ENCODE measurements at regions not wholly inside any gene's neighbourhood (a gene's known extent, or its start where the extent isn't known, plus 50 kb on each side); places are given as distances from the start of the nearest gene placed in this dataset.
A peak's percentile ranks its signal among the peaks of the same experiment; 100 is the strongest.

DNA sequence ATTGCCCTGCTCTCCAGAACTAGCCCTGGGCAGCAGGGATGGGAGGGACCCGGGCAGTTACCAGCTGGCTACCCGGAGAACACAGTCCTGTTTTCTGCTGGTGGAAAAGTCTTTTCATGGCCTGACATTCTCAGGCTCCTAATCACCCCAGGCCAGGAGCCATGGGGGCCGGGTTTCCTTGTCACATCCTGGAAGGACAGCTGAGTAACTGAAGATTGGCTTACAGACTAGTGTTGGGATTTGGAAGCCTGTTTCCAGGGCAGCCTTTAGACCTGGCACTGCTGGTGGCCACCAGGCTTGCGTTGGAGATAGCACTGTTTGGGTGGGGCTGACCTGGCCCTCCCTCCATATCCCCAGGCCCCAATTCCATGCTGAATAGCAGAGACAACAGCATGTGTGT, 349.0 kb downstream of the CTTN start:
- Mint-ChIP-seq H3K9me3 (peaks cover 37% of the 10 kb centered on the region), H3K27ac (no peak overlapping the region), H3K4me3 (no peak overlapping the region), H3K36me3 (ENCODE audit: low read depth) (peaks cover 39% of the 10 kb centered on the region), H3K27me3 (ENCODE audit: low read depth) (peaks cover 22% of the 10 kb centered on the region), H3K4me1 (no peaks in the 10 kb centered on the region)
- TF ChIP-seq, protein P1, sequence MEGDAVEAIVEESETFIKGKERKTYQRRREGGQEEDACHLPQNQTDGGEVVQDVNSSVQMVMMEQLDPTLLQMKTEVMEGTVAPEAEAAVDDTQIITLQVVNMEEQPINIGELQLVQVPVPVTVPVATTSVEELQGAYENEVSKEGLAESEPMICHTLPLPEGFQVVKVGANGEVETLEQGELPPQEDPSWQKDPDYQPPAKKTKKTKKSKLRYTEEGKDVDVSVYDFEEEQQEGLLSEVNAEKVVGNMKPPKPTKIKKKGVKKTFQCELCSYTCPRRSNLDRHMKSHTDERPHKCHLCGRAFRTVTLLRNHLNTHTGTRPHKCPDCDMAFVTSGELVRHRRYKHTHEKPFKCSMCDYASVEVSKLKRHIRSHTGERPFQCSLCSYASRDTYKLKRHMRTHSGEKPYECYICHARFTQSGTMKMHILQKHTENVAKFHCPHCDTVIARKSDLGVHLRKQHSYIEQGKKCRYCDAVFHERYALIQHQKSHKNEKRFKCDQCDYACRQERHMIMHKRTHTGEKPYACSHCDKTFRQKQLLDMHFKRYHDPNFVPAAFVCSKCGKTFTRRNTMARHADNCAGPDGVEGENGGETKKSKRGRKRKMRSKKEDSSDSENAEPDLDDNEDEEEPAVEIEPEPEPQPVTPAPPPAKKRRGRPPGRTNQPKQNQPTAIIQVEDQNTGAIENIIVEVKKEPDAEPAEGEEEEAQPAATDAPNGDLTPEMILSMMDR (IDR thresholded peaks at IDR 0.05; ENCODE audit: unreplicated experiment in 3 of 3), result no peak

DNA sequence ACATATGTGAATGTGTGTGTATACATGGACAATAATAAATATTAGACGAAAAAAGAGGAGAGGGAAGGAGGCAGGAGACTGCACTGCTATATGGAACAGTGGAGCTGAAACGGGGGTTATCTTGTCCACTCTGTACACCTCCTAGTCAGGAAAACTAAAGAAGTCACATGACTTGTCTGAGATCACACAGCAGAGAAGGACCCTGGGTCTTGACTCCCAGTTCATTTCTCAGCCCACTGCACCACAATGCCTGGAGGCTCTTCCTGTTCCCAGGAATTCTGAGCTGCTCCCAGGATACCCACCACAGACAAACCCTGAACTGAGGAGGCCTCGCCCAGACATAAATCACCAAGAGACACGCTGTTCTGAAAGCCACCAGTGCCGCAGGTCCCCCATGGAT, 349.6 kb downstream of the CTTN start:
- Mint-ChIP-seq H3K4me1 (no peaks in the 10 kb centered on the region), H3K27me3 (ENCODE audit: low read depth) (peaks cover 15% of the 10 kb centered on the region), H3K36me3 (ENCODE audit: low read depth) (peaks cover 39% of the 10 kb centered on the region), H3K27ac (no peak overlapping the region), H3K4me3 (no peak overlapping the region), H3K9me3 (peaks cover 37% of the 10 kb centered on the region)
- TF ChIP-seq, protein P1 (IDR thresholded peaks at IDR 0.05; ENCODE audit: unreplicated experiment in 3 of 3), result no peak

DNA sequence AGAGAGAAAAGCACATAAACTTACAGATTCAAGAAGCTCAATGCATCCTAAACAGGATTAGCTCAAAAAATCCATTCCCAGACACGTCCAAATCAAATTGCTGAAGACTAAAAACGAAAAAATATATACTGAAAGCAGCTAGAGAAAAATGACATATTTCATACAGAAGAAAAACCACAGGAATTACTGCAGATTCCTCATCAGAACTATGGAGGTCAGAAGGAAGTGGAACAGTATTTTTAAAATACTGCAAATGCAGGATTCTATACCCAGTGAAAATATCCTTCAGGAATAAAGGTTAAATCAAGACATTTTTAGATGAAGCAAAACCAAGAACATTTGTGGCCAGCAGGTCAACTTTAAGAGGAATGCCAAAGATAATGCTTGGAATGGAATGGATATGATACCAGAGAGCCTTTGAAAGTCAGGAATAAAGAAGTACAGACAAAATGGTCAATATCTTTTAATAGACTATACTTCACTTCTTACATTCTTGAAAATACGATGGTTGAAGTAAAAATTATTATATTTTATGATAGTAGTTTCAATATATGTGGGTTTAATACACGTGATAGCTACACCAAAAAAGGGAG, 352.9 kb downstream of the CTTN start:
- Mint-ChIP-seq H3K36me3 (ENCODE audit: low read depth) (peaks cover 39% of the 10 kb centered on the region), H3K27me3 (ENCODE audit: low read depth) (peaks cover 18% of the 10 kb centered on the region), H3K9me3 (peaks cover 47% of the 10 kb centered on the region), H3K4me3 (no peak overlapping the region), H3K4me1 (no peaks in the 10 kb centered on the region), H3K27ac (no peak overlapping the region)
- TF ChIP-seq, protein P1 (IDR thresholded peaks at IDR 0.05; ENCODE audit: unreplicated experiment in 3 of 3), result no peak

DNA sequence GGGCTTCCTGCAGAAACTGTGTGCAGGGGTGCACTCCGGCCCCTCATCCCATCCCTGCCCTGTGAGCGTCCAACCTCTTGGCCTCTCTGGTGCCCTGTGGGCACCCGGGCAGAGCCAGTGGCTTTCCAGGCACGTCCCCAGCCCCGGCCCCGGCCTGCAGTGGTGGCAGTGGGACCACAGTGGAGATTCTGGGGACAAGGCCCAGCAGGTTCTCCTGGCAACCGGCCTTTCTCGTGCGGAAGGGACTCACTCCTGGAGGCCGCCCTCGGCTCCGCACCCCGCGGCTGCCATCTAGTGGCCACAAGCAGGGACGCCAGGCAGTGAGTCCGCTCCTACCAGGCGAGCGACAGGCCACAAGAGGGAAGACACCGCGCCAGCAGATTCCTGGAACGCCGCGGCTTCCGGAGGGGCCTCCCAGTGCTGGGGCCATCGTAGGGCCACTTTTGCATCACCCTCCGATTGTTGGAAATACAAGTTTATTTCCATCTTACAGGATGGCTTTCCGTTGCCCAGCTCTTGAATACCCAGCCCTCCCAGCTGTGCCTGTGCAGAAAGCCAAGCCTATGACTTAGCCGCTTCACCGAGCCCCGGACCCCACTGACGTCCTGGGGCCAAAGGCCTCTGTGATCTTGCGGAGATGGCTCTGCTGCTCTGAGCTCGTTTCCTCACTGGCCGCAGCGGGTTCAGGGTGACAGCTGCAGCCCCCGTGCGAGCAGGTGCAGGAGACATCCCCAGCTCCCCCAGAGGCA, 357.3 kb downstream of the CTTN start:
- Mint-ChIP-seq H3K9me3 (peaks cover 21% of the 10 kb centered on the region), H3K27ac (no peak overlapping the region), H3K36me3 (ENCODE audit: low read depth) (peaks cover 16% of the 10 kb centered on the region), H3K4me3 (no peak overlapping the region), H3K27me3 (ENCODE audit: low read depth) (peaks cover 28% of the 10 kb centered on the region), H3K4me1 (no peaks in the 10 kb centered on the region)
- TF ChIP-seq, protein P1 (IDR thresholded peaks at IDR 0.05; ENCODE audit: unreplicated experiment in 3 of 3), result peak; percentile 94 to 97 (median 96)

DNA sequence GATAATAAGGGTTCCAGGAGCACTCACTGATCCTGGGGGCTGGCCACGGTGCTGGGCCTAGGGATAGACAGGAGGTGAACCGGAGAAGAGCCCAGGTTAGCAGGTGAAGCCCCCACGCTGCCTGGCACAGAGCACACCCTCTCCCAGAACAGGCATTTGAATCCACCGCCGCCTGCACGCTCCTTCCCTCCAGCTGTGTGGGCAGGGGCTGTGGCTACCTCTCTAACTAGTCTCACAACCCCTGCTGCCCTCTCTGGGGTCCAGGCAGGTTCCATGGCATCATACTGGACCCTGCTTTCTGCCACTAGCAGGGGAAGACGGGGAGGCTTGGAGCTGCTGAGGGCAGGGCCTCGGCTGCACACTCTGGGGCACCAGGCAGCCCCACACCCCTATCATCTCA, 358.0 kb downstream of the CTTN start:
- Mint-ChIP-seq H3K27ac (no peak overlapping the region), H3K4me1 (no peaks in the 10 kb centered on the region), H3K9me3 (peaks cover 13% of the 10 kb centered on the region), H3K27me3 (ENCODE audit: low read depth) (peaks cover 30% of the 10 kb centered on the region), H3K4me3 (no peak overlapping the region), H3K36me3 (ENCODE audit: low read depth) (peaks cover 9% of the 10 kb centered on the region)
- TF ChIP-seq, protein P1 (IDR thresholded peaks at IDR 0.05; ENCODE audit: unreplicated experiment in 3 of 3), result no peak

DNA sequence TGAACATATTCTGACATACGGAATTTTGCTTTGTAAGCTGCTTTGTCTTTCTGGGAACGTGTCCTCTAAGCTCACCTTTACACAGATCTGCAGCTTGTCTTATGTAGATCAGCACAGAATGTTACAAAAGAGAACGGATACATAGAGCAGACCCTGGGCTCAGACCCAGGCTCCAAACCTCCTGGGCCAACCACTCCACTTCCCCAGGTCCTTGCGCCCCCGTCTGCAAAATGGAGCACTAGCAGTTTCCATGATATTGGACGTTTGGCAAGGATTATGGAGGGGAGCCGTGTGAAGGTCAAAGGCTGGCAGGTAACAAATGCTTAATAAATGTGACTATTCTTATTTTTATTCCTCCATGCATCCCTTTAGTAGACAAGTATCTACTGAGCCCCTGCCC, 358.4 kb downstream of the CTTN start:
- Mint-ChIP-seq H3K9me3 (peaks cover 13% of the 10 kb centered on the region), H3K4me3 (no peak overlapping the region), H3K4me1 (no peaks in the 10 kb centered on the region), H3K27me3 (ENCODE audit: low read depth) (peaks cover 30% of the 10 kb centered on the region), H3K36me3 (ENCODE audit: low read depth) (peaks cover 6% of the 10 kb centered on the region), H3K27ac (no peak overlapping the region)
- TF ChIP-seq, protein P1 (IDR thresholded peaks at IDR 0.05; ENCODE audit: unreplicated experiment in 3 of 3), result no peak

Data from nephron (organoid).